GM12892 (cell line): ENCODE measurements at regions not wholly inside any gene's neighbourhood (a gene's known extent, or its start where the extent isn't known, plus 50 kb on each side); places are given as distances from the start of the nearest gene placed in this dataset.

Source experiments
- POLR2A ChIP-seq: IDR thresholded peaks from 2 replicates; pipeline ENCODE4 v1.6.1; 2011; ENCODE audit warnings: low read depth, low read length, control low read depth
- POLR2AphosphoS5 ChIP-seq: IDR thresholded peaks from 2 replicates; pipeline ENCODE4 v1.6.1; 2011; ENCODE audit warnings: low read depth, low read length, control low read depth
- TAF1 ChIP-seq: IDR thresholded peaks from 2 replicates; pipeline ENCODE4 v1.6.1; 2011; ENCODE audit warnings: low read depth, mild to moderate bottlenecking, control low read depth, low read length, borderline replicate concordance

DNA sequence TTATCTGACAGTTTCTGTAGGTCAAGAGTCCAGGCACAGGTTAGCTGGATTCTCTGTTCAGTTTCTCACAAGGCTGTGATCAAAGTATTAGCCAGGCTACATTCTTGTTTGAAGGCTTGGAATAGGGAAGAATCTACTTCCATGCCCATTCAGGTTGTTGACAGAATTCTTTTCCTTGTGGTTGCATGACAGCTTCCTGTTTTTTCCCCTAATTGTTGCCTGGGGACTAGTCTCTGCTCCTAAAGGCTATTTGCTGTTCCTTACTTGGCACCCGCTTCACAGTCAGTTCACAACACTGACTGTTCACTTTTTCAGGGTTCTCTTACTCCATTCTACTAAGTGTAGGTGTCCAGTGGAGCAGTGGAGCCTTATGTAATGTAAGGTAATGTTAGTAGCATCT, 115.4 kb upstream of the GBE1 start:
- TF ChIP-seq POLR2AphosphoS5 (no peak), POLR2A (no peak), TAF1 (no peak)
